Liver (tissue), 8 donors: ENCODE measurements at regions not wholly inside any gene's neighbourhood (a gene's known extent, or its start where the extent isn't known, plus 50 kb on each side); places are given as distances from the start of the nearest gene placed in this dataset.

ENCODE experiments used
- DNase-seq: peaks from one replicate; pipeline ENCODE4 v3.0.0-alpha.2; 2017; ENCODE audit warnings: low spot score
- H3K27ac ChIP-seq, 2 donors: one replicate each; pipeline ENCODE4 v1.7.0; 2013; ENCODE audit warnings: inconsistent platforms in 2 of 2, low read length in 2 of 2, control low read depth in 1 of 2, low read depth in 1 of 2, mild to moderate bottlenecking in 1 of 2
- H3K27me3 ChIP-seq, 4 donors: one replicate each; pipeline versions ENCODE4 v1.6.1 to v1.7.0; 2013; ENCODE audit warnings: low read length in 3 of 4, inconsistent platforms in 1 of 4, mild to moderate bottlenecking in 1 of 4, moderate library complexity in 1 of 4; ENCODE audit not compliant: control insufficient read depth in 4 of 4, insufficient read depth in 4 of 4
- H3K36me3 ChIP-seq, 4 donors: one replicate each; pipeline versions ENCODE4 v1.6.1 to v1.7.0; 2013; ENCODE audit warnings: low read length in 3 of 4, mild to moderate bottlenecking in 3 of 4, low read depth in 1 of 4, moderate library complexity in 1 of 4; ENCODE audit not compliant: control insufficient read depth in 4 of 4, insufficient read depth in 3 of 4
- H3K4me1 ChIP-seq, 4 donors: one replicate each; pipeline versions ENCODE4 v1.6.1 to v1.7.0; 2013; ENCODE audit warnings: low read length in 3 of 4, mild to moderate bottlenecking in 3 of 4, moderate library complexity in 1 of 4; ENCODE audit not compliant: control insufficient read depth in 4 of 4, insufficient read depth in 4 of 4
- H3K4me3 ChIP-seq, 3 donors: one replicate each; pipeline versions ENCODE4 v1.6.1 to v1.7.0; 2013; ENCODE audit warnings: low read length in 3 of 3, control low read depth in 1 of 3, low read depth in 1 of 3, mild to moderate bottlenecking in 1 of 3
- H3K9ac ChIP-seq, 2 donors: one replicate each; pipeline ENCODE4 v1.7.0; 2013; ENCODE audit warnings: low read length in 2 of 2, mild to moderate bottlenecking in 2 of 2, moderate library complexity in 2 of 2, control low read depth in 1 of 2, low read depth in 1 of 2
- H3K9me3 ChIP-seq, 4 donors: one replicate each; pipeline versions ENCODE4 v1.6.1 to v1.7.0; 2013; ENCODE audit warnings: low read length in 3 of 4; ENCODE audit not compliant: control insufficient read depth in 4 of 4
- ATF3 ChIP-seq: IDR thresholded peaks from 2 replicates; pipeline ENCODE4 v1.6.1; 2016; ENCODE audit warnings: antibody characterized with exemption
- CTCF ChIP-seq: fragments of 150-350 bp; IDR thresholded peaks from 2 replicates; pipeline ENCODE4 v1.5.1; 2017; ENCODE audit warnings: improper control_type of control experiment, low read depth, low read length; ENCODE audit not compliant: missing input control
- EGR1 ChIP-seq, 2 donors: IDR thresholded peaks; 2 replicates each; pipeline ENCODE4 v1.6.1; 2016 to 2018; ENCODE audit warnings: antibody characterized with exemption in 2 of 2, low read depth in 2 of 2
- FOXA1 ChIP-seq: IDR thresholded peaks from 2 replicates; pipeline ENCODE4 v1.6.1; 2016; ENCODE audit warnings: antibody characterized with exemption
- FOXA2 ChIP-seq: IDR thresholded peaks from 2 replicates; pipeline ENCODE4 v1.6.1; 2016; ENCODE audit warnings: antibody characterized with exemption
- GABPA ChIP-seq, 2 donors: IDR thresholded peaks in 1 of 2; conservative IDR thresholded peaks in 1 of 2; 2 replicates each; pipeline ENCODE4 v1.6.1; 2016; ENCODE audit warnings: antibody characterized with exemption in 2 of 2, mild to moderate bottlenecking in 1 of 2, moderate library complexity in 1 of 2
- HNF4A ChIP-seq, 2 donors: conservative IDR thresholded peaks; 2 replicates each; pipeline ENCODE4 v1.6.1; 2016; ENCODE audit warnings: antibody characterized with exemption in 2 of 2, mild to moderate bottlenecking in 2 of 2
- HNF4G ChIP-seq: IDR thresholded peaks from 2 replicates; pipeline ENCODE4 v1.6.1; 2016; ENCODE audit warnings: antibody characterized with exemption
- JUND ChIP-seq, 2 donors: IDR thresholded peaks; 2 replicates each; pipeline ENCODE4 v1.6.1; 2016; ENCODE audit warnings: antibody characterized with exemption in 2 of 2
- NR2F2 ChIP-seq: IDR thresholded peaks from 2 replicates; pipeline ENCODE4 v1.6.1; 2016; ENCODE audit warnings: antibody characterized with exemption
- RAD21 ChIP-seq, 2 donors: IDR thresholded peaks; 2 replicates each; pipeline ENCODE4 v1.6.1; 2016; ENCODE audit warnings: antibody characterized with exemption in 2 of 2, mild to moderate bottlenecking in 2 of 2
- RXRA ChIP-seq, 2 donors: IDR thresholded peaks; 2 replicates each; pipeline ENCODE4 v1.6.1; 2017 to 2018; ENCODE audit warnings: antibody characterized with exemption in 2 of 2, mild to moderate bottlenecking in 1 of 2
- TAF1 ChIP-seq: conservative IDR thresholded peaks from 2 replicates; pipeline ENCODE4 v1.6.1; 2016; ENCODE audit warnings: antibody characterized with exemption, mild to moderate bottlenecking
- YY1 ChIP-seq: IDR thresholded peaks from 2 replicates; pipeline ENCODE4 v1.6.1; 2016; ENCODE audit warnings: antibody characterized with exemption, mild to moderate bottlenecking
- WGBS: extraction: QIAGEN DNeasy Blood & Tissue Kit; methylation state at CpG from one replicate; pipeline ENCODE4 v1.1.7; 2013; 5-methylcytosine and 5-hydroxymethylcytosine counted together
- TF ChIP-seq, protein P1 (sequence below): IDR thresholded peaks from 2 replicates; pipeline ENCODE4 v1.6.1; 2016; ENCODE audit warnings: antibody characterized with exemption
- TF ChIP-seq, protein P2 (sequence below): IDR thresholded peaks from 2 replicates; pipeline ENCODE4 v1.6.1; 2016; ENCODE audit warnings: antibody characterized with exemption, mild to moderate bottlenecking
- TF ChIP-seq, protein P3 (sequence below): IDR thresholded peaks from 2 replicates; pipeline ENCODE4 v1.6.1; 2016; ENCODE audit warnings: antibody characterized with exemption
- donor health status: healthy.
- donor health status: healthy.
- donor health status: healthy.
- donor health status: healthy.
- donor health status: healthy.

DNA sequence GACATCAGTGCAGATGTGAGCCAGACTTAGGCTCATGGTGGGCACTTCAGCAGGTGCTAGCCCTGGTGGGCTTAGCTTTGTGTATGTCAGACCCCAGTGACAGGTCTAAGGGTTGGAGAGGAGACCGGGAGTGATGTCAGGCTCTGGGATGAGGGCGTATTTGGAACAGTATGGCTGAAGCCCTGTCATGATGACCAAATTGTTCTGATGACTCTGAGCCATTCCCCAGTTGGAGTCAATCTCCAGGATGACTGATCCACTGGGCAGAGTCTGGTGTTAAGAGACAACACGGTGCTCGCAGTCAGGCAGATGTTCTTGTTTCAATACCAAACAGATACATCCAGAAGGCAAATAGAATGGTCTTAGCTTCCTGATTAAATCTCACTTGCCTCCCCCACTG lies 241.5 kb downstream of the SOX11 start:
- no peaks in the 10 kb centered on the region for H3K27me3 ChIP-seq
- no peak for DNase-seq
- H3K4me1 ChIP-seq = no peaks in the 10 kb centered on the region
- H3K4me3 ChIP-seq = no peak overlapping the region
- H3K36me3 ChIP-seq = no peaks in the 10 kb centered on the region
- no peak overlapping the region for H3K27ac ChIP-seq
- TF ChIP-seq RXRA (IDR thresholded peaks at IDR 0.05) = no peak
- TF ChIP-seq HNF4A (conservative IDR thresholded peaks at IDR 0.05) = no peak
- TF ChIP-seq RAD21 (IDR thresholded peaks at IDR 0.05) = no peak
- TF ChIP-seq NR2F2 = no peak
- TF ChIP-seq, protein P1, sequence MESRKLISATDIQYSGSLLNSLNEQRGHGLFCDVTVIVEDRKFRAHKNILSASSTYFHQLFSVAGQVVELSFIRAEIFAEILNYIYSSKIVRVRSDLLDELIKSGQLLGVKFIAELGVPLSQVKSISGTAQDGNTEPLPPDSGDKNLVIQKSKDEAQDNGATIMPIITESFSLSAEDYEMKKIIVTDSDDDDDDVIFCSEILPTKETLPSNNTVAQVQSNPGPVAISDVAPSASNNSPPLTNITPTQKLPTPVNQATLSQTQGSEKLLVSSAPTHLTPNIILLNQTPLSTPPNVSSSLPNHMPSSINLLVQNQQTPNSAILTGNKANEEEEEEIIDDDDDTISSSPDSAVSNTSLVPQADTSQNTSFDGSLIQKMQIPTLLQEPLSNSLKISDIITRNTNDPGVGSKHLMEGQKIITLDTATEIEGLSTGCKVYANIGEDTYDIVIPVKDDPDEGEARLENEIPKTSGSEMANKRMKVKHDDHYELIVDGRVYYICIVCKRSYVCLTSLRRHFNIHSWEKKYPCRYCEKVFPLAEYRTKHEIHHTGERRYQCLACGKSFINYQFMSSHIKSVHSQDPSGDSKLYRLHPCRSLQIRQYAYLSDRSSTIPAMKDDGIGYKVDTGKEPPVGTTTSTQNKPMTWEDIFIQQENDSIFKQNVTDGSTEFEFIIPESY = no peak
- TF ChIP-seq FOXA2 = no peak
- TF ChIP-seq, protein P2, sequence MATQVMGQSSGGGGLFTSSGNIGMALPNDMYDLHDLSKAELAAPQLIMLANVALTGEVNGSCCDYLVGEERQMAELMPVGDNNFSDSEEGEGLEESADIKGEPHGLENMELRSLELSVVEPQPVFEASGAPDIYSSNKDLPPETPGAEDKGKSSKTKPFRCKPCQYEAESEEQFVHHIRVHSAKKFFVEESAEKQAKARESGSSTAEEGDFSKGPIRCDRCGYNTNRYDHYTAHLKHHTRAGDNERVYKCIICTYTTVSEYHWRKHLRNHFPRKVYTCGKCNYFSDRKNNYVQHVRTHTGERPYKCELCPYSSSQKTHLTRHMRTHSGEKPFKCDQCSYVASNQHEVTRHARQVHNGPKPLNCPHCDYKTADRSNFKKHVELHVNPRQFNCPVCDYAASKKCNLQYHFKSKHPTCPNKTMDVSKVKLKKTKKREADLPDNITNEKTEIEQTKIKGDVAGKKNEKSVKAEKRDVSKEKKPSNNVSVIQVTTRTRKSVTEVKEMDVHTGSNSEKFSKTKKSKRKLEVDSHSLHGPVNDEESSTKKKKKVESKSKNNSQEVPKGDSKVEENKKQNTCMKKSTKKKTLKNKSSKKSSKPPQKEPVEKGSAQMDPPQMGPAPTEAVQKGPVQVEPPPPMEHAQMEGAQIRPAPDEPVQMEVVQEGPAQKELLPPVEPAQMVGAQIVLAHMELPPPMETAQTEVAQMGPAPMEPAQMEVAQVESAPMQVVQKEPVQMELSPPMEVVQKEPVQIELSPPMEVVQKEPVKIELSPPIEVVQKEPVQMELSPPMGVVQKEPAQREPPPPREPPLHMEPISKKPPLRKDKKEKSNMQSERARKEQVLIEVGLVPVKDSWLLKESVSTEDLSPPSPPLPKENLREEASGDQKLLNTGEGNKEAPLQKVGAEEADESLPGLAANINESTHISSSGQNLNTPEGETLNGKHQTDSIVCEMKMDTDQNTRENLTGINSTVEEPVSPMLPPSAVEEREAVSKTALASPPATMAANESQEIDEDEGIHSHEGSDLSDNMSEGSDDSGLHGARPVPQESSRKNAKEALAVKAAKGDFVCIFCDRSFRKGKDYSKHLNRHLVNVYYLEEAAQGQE = no peak
- no peak for TF ChIP-seq GABPA (IDR thresholded peaks at IDR 0.05 in 1 of 2, conservative IDR thresholded peaks at IDR 0.05 in 1 of 2)
- no peak for TF ChIP-seq ATF3
- TF ChIP-seq, protein P3, sequence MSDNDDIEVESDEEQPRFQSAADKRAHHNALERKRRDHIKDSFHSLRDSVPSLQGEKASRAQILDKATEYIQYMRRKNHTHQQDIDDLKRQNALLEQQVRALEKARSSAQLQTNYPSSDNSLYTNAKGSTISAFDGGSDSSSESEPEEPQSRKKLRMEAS = no peak
- no peak for TF ChIP-seq FOXA1
- TF ChIP-seq HNF4G = no peak
- no peak for TF ChIP-seq JUND (IDR thresholded peaks at IDR 0.05)
- no peak for TF ChIP-seq CTCF
- TF ChIP-seq EGR1 (IDR thresholded peaks at IDR 0.05; ENCODE audit: low read depth in 2 of 2) = no peak
- no peak for TF ChIP-seq TAF1
- TF ChIP-seq YY1 = no peak
- no peaks in the 10 kb centered on the region for H3K9me3 ChIP-seq
- H3K9ac ChIP-seq = no peak overlapping the region
- WGBS = 83% methylated on average over 4 of the region's 4 CpGs

DNA sequence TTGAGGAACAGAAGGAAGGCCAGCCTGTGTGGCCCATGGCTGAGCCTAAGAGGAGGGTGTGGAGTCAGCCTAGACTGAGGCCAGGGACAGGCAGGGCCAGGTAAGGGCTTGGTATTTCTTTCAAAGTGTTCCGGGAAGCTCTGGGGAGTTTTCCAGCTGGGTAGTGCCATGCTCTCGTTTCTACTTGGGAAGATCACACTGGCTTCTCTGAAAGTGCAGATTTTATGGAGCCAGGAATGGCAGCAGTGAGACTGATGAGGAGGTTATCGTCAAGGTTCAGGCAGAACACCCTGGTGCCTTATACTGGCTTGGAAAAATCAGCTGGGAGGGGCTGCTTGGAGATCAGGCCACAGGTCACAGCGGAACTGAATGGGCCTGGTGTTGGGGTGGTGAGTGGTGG lies 245.1 kb downstream of the SOX11 start:
- Histone ChIP-seq H3K4me3 (no peak overlapping the region), H3K27me3 (no peaks in the 10 kb centered on the region), H3K4me1 (no peaks in the 10 kb centered on the region), H3K27ac (no peak overlapping the region), H3K36me3 (no peaks in the 10 kb centered on the region), H3K9ac (no peak overlapping the region), H3K9me3 (no peaks in the 10 kb centered on the region)
- TF ChIP-seq, protein P2 = no peak
- TF ChIP-seq YY1 = no peak
- TF ChIP-seq, protein P3 = no peak
- 63% methylated on average over 4 of the region's 4 CpGs for WGBS
- no peak for DNase-seq
